ENCODE measurements at regions not wholly inside any gene's neighbourhood (a gene's known extent, or its start where the extent isn't known, plus 50 kb on each side); places are given as distances from the start of the nearest gene placed in this dataset.

- Histone ChIP-seq H3K27me3 (ENCODE audit: control insufficient read depth in 1 of 2, insufficient read depth in 2 of 2, low read length in 1 of 2) (no peaks in the 10 kb centered on the region), H3K4me3 (ENCODE audit: low read length in 2 of 2) (no peak overlapping the region), H3K27ac (ENCODE audit: low read depth in 1 of 2, low read length in 2 of 2) (no peak overlapping the region), H3K36me3 (ENCODE audit: control insufficient read depth in 1 of 2, insufficient read depth in 2 of 2, low read length in 1 of 2) (no peaks in the 10 kb centered on the region), H3K9me3 (ENCODE audit: control insufficient read depth, low read length) (no peaks in the 10 kb centered on the region), H3K4me1 (ENCODE audit: control insufficient read depth in 1 of 2, insufficient read depth in 2 of 2, low read length in 2 of 2) (no peaks in the 10 kb centered on the region)
- intact Hi-C loops (cut with DNase I): no loop called here
- no peak for ATAC-seq (ENCODE audit: low FRiP score)
- DNase-seq: no peak
- WGBS, 2 donors: 21 to 22% methylated on average over 3 of the region's 3 CpGs
Observed at GRCh38 chr20:52275181-52275691, 83.7 kb upstream of the ZFP64 start.

- Histone ChIP-seq H3K27ac (ENCODE audit: low read depth in 1 of 2, low read length in 2 of 2) (no peak overlapping the region), H3K4me1 (ENCODE audit: control insufficient read depth in 1 of 2, insufficient read depth in 2 of 2, low read length in 2 of 2) (no peaks in the 10 kb centered on the region), H3K36me3 (ENCODE audit: control insufficient read depth in 1 of 2, insufficient read depth in 2 of 2, low read length in 1 of 2) (no peaks in the 10 kb centered on the region), H3K4me3 (ENCODE audit: low read length in 2 of 2) (no peak overlapping the region), H3K9me3 (ENCODE audit: control insufficient read depth, low read length) (no peaks in the 10 kb centered on the region), H3K27me3 (ENCODE audit: control insufficient read depth in 1 of 2, insufficient read depth in 2 of 2, low read length in 1 of 2) (no peaks in the 10 kb centered on the region)
- 42 to 47% methylated on average over 4 of the region's 4 CpGs for WGBS, 2 donors
- intact Hi-C loops (cut with DNase I): no loop called here
- DNase-seq: no peak
- no peak for ATAC-seq (ENCODE audit: low FRiP score)
Observed at GRCh38 chr20:52270696-52271095, 79.1 kb upstream of the ZFP64 start.

DNA sequence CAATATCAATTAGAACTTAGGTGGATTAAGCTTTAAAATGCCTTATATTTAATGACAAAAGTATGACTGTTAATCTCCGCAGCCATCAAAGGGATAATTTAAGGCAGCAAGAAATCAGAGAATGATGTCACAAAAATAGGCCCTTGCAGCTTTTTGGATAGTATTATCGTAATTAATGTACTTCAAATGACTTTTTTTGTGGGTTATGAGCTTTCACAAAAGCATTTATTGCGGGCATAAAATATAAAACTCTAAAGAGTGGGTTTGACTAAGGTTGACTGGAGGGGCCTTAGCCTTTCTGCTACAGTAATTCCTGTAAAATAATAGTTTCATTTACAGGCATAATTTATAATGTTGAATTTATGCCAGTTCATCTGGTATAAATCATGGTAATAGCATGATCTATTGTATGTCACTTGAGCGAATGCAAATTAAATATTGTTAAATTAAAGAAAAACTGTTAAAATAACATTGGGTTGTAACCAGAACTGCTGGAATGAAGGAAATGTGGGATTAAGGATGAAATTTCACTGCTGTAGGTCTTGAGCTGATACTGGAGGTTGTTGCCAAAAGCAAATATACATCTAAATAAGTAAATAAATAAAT lies 78.5 kb upstream of the ZFP64 start:
- Histone ChIP-seq H3K27ac (ENCODE audit: low read depth in 1 of 2, low read length in 2 of 2) (no peak overlapping the region), H3K36me3 (ENCODE audit: control insufficient read depth in 1 of 2, insufficient read depth in 2 of 2, low read length in 1 of 2) (no peaks in the 10 kb centered on the region), H3K4me1 (ENCODE audit: control insufficient read depth in 1 of 2, insufficient read depth in 2 of 2, low read length in 2 of 2) (no peaks in the 10 kb centered on the region), H3K27me3 (ENCODE audit: control insufficient read depth in 1 of 2, insufficient read depth in 2 of 2, low read length in 1 of 2) (no peaks in the 10 kb centered on the region), H3K4me3 (ENCODE audit: low read length in 2 of 2) (no peak overlapping the region), H3K9me3 (ENCODE audit: control insufficient read depth, low read length) (no peaks in the 10 kb centered on the region)
- ATAC-seq (ENCODE audit: low FRiP score) (no peak), DNase-seq (no peak)
- intact Hi-C loops (cut with DNase I): no loop called here
- WGBS, 2 donors: 53 to 70% methylated on average over 4 of the region's 4 CpGs

GRCh38 chr20:52269321-52269720 lies 77.7 kb upstream of the ZFP64 start:
- Histone ChIP-seq H3K36me3 (ENCODE audit: control insufficient read depth in 1 of 2, insufficient read depth in 2 of 2, low read length in 1 of 2) (no peaks in the 10 kb centered on the region), H3K9me3 (ENCODE audit: control insufficient read depth, low read length) (no peaks in the 10 kb centered on the region), H3K27me3 (ENCODE audit: control insufficient read depth in 1 of 2, insufficient read depth in 2 of 2, low read length in 1 of 2) (no peaks in the 10 kb centered on the region), H3K4me1 (ENCODE audit: control insufficient read depth in 1 of 2, insufficient read depth in 2 of 2, low read length in 2 of 2) (no peaks in the 10 kb centered on the region), H3K4me3 (ENCODE audit: low read length in 2 of 2) (no peak overlapping the region), H3K27ac (ENCODE audit: low read depth in 1 of 2, low read length in 2 of 2) (no peak overlapping the region)
- no peak for ATAC-seq (ENCODE audit: low FRiP score)
- WGBS, 2 donors: 44 to 57% methylated on average over 7 of the region's 7 CpGs
- intact Hi-C loops (cut with DNase I): no loop called here
- DNase-seq: no peak

GRCh38 chr20:52268184-52268749 lies 76.7 kb upstream of the ZFP64 start:
- DNase-seq (no peak), ATAC-seq (ENCODE audit: low FRiP score) (no peak)
- H3K27me3 ChIP-seq (ENCODE audit: control insufficient read depth in 1 of 2, insufficient read depth in 2 of 2, low read length in 1 of 2): no peaks in the 10 kb centered on the region
- no peaks in the 10 kb centered on the region for H3K9me3 ChIP-seq (ENCODE audit: control insufficient read depth, low read length)
- H3K4me1 ChIP-seq (ENCODE audit: control insufficient read depth in 1 of 2, insufficient read depth in 2 of 2, low read length in 2 of 2): no peaks in the 10 kb centered on the region
- intact Hi-C loops (cut with DNase I): no loop called here
- H3K4me3 ChIP-seq (ENCODE audit: low read length in 2 of 2): no peak overlapping the region
- WGBS, 2 donors: 58% methylated on average over 4 of the region's 4 CpGs
- H3K36me3 ChIP-seq (ENCODE audit: control insufficient read depth in 1 of 2, insufficient read depth in 2 of 2, low read length in 1 of 2): no peaks in the 10 kb centered on the region
- H3K27ac ChIP-seq (ENCODE audit: low read depth in 1 of 2, low read length in 2 of 2): no peak overlapping the region

GRCh38 chr20:52267418-52267817 lies 75.8 kb upstream of the ZFP64 start:
- intact Hi-C loops (cut with DNase I): no loop called here
- DNase-seq (no peak), ATAC-seq (ENCODE audit: low FRiP score) (no peak)
- Histone ChIP-seq H3K9me3 (ENCODE audit: control insufficient read depth, low read length) (no peaks in the 10 kb centered on the region), H3K4me1 (ENCODE audit: control insufficient read depth in 1 of 2, insufficient read depth in 2 of 2, low read length in 2 of 2) (no peaks in the 10 kb centered on the region), H3K4me3 (ENCODE audit: low read length in 2 of 2) (no peak overlapping the region), H3K27ac (ENCODE audit: low read depth in 1 of 2, low read length in 2 of 2) (no peak overlapping the region), H3K36me3 (ENCODE audit: control insufficient read depth in 1 of 2, insufficient read depth in 2 of 2, low read length in 1 of 2) (no peaks in the 10 kb centered on the region), H3K27me3 (ENCODE audit: control insufficient read depth in 1 of 2, insufficient read depth in 2 of 2, low read length in 1 of 2) (no peaks in the 10 kb centered on the region)

- ATAC-seq (ENCODE audit: low FRiP score): no peak
- Histone ChIP-seq H3K4me1 (ENCODE audit: control insufficient read depth in 1 of 2, insufficient read depth in 2 of 2, low read length in 2 of 2) (no peaks in the 10 kb centered on the region), H3K36me3 (ENCODE audit: control insufficient read depth in 1 of 2, insufficient read depth in 2 of 2, low read length in 1 of 2) (no peaks in the 10 kb centered on the region), H3K9me3 (ENCODE audit: control insufficient read depth, low read length) (no peaks in the 10 kb centered on the region), H3K27ac (ENCODE audit: low read depth in 1 of 2, low read length in 2 of 2) (no peak overlapping the region), H3K4me3 (ENCODE audit: low read length in 2 of 2) (no peak overlapping the region), H3K27me3 (ENCODE audit: control insufficient read depth in 1 of 2, insufficient read depth in 2 of 2, low read length in 1 of 2) (no peaks in the 10 kb centered on the region)
- intact Hi-C loops (cut with DNase I): no loop called here
- DNase-seq: no peak
- WGBS, 2 donors: 29 to 30% methylated on average over 1 of the region's 1 CpG
Observed at GRCh38 chr20:52263757-52264156, 72.2 kb upstream of the ZFP64 start.

DNA sequence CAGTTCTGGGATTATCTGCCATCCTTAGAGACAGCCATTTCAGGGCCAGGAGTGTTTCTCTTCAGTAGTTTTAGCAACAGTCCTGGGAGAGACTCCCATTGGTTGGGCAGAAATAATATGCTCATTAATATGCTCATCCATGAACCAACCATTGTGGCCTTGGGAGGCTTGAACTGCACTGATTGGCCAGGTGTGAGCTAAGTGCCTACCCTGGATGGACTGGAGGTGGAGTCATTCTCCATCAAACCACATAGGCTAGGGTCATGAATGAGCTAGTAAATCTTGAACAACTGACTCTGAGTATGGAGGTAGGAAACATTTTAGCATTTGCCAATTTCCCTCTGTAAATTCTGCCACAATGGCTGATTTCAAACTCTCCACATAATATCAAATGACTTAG lies 70.2 kb upstream of the ZFP64 start:
- DNase-seq (no peak), ATAC-seq (ENCODE audit: low FRiP score) (no peak)
- peaks cover 0 to under 1% of the 10 kb centered on the region in 2 donors for H3K27me3 ChIP-seq (ENCODE audit: control insufficient read depth in 1 of 2, insufficient read depth in 2 of 2, low read length in 1 of 2)
- H3K4me3 ChIP-seq (ENCODE audit: low read length in 2 of 2): no peak overlapping the region
- no peaks in the 10 kb centered on the region for H3K36me3 ChIP-seq (ENCODE audit: control insufficient read depth in 1 of 2, insufficient read depth in 2 of 2, low read length in 1 of 2)
- H3K4me1 ChIP-seq (ENCODE audit: control insufficient read depth in 1 of 2, insufficient read depth in 2 of 2, low read length in 2 of 2): no peaks in the 10 kb centered on the region
- H3K27ac ChIP-seq (ENCODE audit: low read depth in 1 of 2, low read length in 2 of 2): no peak overlapping the region
- intact Hi-C loops (cut with DNase I): no loop called here
- no peaks in the 10 kb centered on the region for H3K9me3 ChIP-seq (ENCODE audit: control insufficient read depth, low read length)

DNA sequence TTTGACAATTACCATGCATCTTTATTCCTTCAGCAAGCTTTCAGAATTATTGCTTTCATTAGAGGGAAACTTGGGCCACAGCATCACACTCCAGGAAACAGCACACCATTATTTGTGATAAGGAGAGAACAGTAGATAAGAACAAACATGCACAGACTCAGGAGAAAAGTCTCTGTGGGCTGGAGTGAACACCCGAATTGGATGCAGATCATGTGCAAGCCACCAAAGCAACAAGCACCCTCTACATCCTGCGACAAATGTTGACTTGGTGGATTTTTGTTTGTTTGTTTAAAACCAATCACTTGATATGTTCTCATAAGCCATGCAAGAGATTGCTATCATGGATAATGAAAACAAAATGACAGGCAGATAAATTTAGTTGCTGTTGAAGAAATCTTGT lies 67.7 kb upstream of the ZFP64 start:
- ATAC-seq (ENCODE audit: low FRiP score) (no peak), DNase-seq (no peak)
- no peak overlapping the region for H3K27ac ChIP-seq (ENCODE audit: low read depth in 1 of 2, low read length in 2 of 2)
- peaks cover 2% of the 10 kb centered on the region for H3K9me3 ChIP-seq (ENCODE audit: control insufficient read depth, low read length)
- intact Hi-C loops (cut with DNase I): no loop called here
- H3K4me1 ChIP-seq (ENCODE audit: control insufficient read depth in 1 of 2, insufficient read depth in 2 of 2, low read length in 2 of 2): no peaks in the 10 kb centered on the region
- 26 to 38% methylated on average over 2 of the region's 2 CpGs for WGBS, 2 donors
- H3K36me3 ChIP-seq (ENCODE audit: control insufficient read depth in 1 of 2, insufficient read depth in 2 of 2, low read length in 1 of 2): no peaks in the 10 kb centered on the region
- peaks cover 0 to 3% of the 10 kb centered on the region in 2 donors for H3K27me3 ChIP-seq (ENCODE audit: control insufficient read depth in 1 of 2, insufficient read depth in 2 of 2, low read length in 1 of 2)
- H3K4me3 ChIP-seq (ENCODE audit: low read length in 2 of 2): no peak overlapping the region
